Mesothelial cell of epicardium (in vitro differentiated cells): ENCODE measurements at regions not wholly inside any gene's neighbourhood (a gene's known extent, or its start where the extent isn't known, plus 50 kb on each side); places are given as distances from the start of the nearest gene placed in this dataset.

Experiments
- DNase-seq, 2 experiments: peaks; one replicate each; pipeline ENCODE4 v3.0.0; 2021; ENCODE audit warnings: low spot score in 2 of 2; ENCODE audit not compliant: unreplicated experiment in 2 of 2
- H3K27ac Mint-ChIP-seq: 2 replicates; pipeline ENCODE4 v1.8.0; 2021; ENCODE audit warnings: mixed read lengths
- H3K27me3 Mint-ChIP-seq: 2 replicates; pipeline ENCODE4 v1.8.0; 2021; ENCODE audit warnings: low read depth, mixed read lengths
- H3K36me3 Mint-ChIP-seq: 2 replicates; pipeline ENCODE4 v1.8.0; 2021; ENCODE audit warnings: mixed read lengths
- H3K4me1 Mint-ChIP-seq: 2 replicates; pipeline ENCODE4 v1.8.0; 2021; ENCODE audit warnings: mixed read lengths
- H3K4me3 Mint-ChIP-seq: 2 replicates; pipeline ENCODE4 v1.8.0; 2021; ENCODE audit warnings: mild to moderate bottlenecking, moderate library complexity, mixed read lengths
- H3K9me3 Mint-ChIP-seq: 2 replicates; pipeline ENCODE4 v1.8.0; 2021; ENCODE audit warnings: mixed read lengths
- TF ChIP-seq, protein P1 (sequence below): fragments of 200-600 bp; sonication (generic); IDR thresholded peaks from one replicate; pipeline ENCODE4 v1.5.0; 2021; ENCODE audit warnings: antibody characterized with exemption; ENCODE audit not compliant: unreplicated experiment

DNA sequence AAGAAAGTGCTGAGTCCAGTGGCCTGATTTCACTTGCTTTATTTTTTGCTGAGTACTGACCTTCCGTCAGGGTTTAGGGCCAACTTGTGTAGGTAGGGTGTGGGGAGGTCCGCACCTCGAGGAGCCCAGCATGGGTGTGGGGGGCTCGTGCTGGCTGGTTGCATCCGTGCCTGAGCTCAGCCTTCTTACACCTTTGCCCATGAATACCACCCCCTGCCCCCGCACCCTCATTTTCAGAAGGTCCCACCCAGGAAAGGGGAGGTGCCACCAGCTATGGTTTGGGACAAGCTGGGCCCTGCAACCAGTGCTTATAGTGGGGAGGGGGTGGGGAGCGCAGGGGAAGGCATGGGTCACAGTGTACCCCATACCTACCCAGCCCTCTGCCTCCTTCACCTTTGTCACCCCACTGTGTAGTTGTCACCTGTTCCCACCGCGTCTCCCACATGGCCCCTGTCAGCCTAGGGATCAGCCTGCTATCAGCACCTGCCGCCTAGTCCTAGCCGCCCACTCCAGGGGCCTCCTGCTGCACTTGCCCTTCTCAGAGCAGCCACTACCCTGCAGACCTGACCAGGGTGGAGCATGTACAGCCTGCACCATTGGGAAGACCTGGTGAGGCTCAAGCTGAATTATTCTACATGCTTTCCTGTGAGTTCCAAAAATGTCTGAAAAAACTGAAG, 146.2 kb upstream of the RET start:
- TF ChIP-seq, protein P1, sequence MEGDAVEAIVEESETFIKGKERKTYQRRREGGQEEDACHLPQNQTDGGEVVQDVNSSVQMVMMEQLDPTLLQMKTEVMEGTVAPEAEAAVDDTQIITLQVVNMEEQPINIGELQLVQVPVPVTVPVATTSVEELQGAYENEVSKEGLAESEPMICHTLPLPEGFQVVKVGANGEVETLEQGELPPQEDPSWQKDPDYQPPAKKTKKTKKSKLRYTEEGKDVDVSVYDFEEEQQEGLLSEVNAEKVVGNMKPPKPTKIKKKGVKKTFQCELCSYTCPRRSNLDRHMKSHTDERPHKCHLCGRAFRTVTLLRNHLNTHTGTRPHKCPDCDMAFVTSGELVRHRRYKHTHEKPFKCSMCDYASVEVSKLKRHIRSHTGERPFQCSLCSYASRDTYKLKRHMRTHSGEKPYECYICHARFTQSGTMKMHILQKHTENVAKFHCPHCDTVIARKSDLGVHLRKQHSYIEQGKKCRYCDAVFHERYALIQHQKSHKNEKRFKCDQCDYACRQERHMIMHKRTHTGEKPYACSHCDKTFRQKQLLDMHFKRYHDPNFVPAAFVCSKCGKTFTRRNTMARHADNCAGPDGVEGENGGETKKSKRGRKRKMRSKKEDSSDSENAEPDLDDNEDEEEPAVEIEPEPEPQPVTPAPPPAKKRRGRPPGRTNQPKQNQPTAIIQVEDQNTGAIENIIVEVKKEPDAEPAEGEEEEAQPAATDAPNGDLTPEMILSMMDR: no peak
- H3K36me3 Mint-ChIP-seq: no peaks in the 10 kb centered on the region
- H3K9me3 Mint-ChIP-seq: no peaks in the 10 kb centered on the region
- H3K4me3 Mint-ChIP-seq: no peak overlapping the region
- no peak for DNase-seq
- peaks cover 93% of the 10 kb centered on the region for H3K27me3 Mint-ChIP-seq
- H3K27ac Mint-ChIP-seq: no peak overlapping the region
- H3K4me1 Mint-ChIP-seq: peaks cover 20% of the 10 kb centered on the region

DNA sequence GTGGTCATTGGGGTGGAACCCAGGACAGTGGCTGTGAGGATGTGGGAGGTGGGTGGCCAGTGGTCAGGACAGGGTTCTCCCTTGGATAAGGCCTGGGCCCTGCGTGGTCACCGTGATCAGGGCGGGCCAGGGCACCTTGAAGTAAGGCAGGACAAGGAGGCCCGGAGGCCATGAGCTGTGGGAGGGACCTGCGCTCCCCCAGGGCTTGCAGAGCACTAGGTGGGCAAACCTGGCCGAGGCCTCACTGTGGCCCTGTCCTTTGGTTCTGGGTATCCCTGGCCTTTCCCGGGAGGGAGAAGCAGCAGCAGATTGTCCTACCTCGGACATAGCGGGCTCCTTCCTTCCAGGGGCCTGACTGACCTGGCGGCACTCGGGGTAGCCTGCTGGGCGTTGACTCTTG, 144.8 kb upstream of the RET start:
- TF ChIP-seq, protein P1: no peak
- DNase-seq: no peak
- Mint-ChIP-seq H3K27ac (no peak overlapping the region), H3K27me3 (peaks cover 96% of the 10 kb centered on the region), H3K9me3 (no peaks in the 10 kb centered on the region), H3K4me3 (no peak overlapping the region), H3K4me1 (peaks cover 17% of the 10 kb centered on the region), H3K36me3 (no peaks in the 10 kb centered on the region)

DNA sequence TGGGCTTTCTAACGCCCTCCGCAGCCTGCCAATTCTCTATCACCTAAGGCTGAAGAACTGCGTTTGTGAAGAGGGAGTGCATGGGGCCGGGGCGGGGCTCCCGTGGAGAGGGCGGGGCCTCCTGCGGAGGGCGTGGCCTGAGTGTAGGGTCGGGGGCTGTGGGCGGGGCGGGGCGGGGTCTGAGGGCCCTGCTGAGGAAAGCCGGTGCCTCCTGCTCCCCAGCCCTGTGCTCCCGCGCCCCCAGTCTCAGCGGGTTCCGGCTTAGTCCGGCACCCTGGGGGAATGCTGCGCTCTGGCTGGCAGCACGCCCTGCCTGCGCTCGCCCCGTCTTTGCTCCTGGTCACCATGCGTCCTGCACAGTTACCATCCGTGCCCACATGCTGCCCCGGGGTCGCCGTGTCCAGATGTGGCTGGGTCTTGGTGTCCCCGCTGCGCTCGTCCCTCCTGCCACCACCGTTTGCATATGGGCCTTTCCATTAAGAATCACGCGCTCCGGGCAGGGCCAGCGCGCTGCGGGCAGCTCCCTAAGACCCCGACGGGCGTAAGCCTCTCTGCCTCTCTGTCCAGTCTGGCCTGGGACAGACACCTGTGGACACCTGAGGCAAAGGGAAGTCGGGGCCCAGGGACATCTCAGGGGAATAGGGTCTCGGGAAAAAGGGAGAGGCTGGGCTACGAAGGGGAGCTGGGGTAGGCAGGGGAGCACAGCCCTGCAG, 144.0 kb upstream of the RET start:
- TF ChIP-seq, protein P1: no peak
- Mint-ChIP-seq H3K36me3 (no peaks in the 10 kb centered on the region), H3K27ac (no peak overlapping the region), H3K4me1 (peaks cover 12% of the 10 kb centered on the region), H3K27me3 (peaks cover 95% of the 10 kb centered on the region), H3K4me3 (peak overlapping the region; percentile 58), H3K9me3 (no peaks in the 10 kb centered on the region)
- no peak for DNase-seq

DNA sequence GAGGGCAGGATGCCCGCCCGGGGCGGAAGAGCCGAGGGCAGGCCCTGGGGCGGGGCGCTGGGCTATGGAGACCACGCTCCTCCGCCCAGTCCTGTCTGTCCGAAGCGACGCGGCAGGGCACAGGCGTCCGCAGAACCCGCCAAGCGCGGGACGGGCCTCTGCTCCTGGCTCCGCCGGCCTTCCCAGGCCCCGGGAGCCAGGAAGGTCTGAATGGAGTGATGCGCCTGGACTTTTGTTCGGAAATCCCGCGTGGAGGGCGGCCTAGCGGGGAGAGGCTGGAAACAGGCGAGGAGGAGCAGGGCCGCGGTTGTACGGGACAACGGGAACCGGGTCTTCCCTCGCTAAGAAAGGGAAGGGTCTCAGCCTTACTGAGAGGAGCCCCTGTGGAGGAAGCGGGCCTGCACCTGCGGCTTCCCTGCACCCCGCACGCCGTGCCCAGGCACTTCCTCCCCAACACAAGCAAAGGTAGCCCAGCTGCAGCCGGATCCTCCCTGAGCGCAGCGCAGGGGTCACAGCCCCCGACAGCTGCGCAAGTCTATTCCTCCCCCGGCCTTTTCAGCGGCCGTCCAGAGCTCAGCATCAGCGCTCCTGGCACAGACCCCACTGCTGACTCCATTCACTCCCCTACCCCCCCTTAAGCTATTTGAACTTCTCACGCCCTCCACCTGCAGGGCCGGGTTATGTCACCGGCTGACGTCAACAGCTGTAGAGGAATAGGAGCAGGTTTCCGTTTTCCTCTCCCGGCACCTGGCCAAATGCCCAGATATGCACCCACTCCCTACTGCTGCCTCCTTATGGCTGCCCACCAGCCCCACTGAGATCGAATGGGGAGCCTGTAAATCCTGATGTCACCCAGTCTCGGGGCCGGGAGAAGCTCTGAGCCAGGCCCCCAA, 143.2 kb upstream of the RET start:
- peaks cover 94% of the 10 kb centered on the region for H3K27me3 Mint-ChIP-seq
- DNase-seq: peak in 1 of 2 experiments; percentile 67
- no peaks in the 10 kb centered on the region for H3K9me3 Mint-ChIP-seq
- TF ChIP-seq, protein P1: no peak
- H3K27ac Mint-ChIP-seq: peak overlapping the region; percentile 35
- H3K36me3 Mint-ChIP-seq: no peaks in the 10 kb centered on the region
- peak overlapping the region; percentile 58 for H3K4me3 Mint-ChIP-seq
- H3K4me1 Mint-ChIP-seq: peaks cover 12% of the 10 kb centered on the region

DNA sequence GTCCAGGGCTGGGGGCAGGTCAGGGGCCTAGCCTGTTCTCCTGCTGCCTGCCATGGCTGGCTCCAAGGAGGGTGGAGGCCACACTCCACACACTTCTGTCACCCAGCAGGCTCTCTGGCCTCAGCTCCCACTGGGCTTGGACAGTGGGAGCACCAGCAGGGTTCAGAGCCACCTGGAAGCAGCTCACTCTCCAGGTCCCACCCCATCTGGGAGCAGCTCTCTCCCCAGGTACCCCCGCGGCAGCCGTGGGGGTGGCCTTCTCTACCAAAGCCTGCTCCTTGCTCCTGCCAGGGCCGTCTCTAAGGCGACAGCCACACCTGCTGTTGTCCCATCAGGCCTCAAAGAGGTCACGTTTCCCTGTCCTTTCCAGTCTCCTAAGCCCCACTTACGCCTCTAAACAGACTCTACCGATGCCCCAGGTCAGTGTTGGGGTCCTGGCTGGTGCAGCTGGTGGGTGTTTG, 142.5 kb upstream of the RET start:
- Mint-ChIP-seq H3K36me3 (no peaks in the 10 kb centered on the region), H3K4me1 (peaks cover 12% of the 10 kb centered on the region), H3K27ac (no peak overlapping the region), H3K27me3 (peaks cover 93% of the 10 kb centered on the region), H3K9me3 (no peaks in the 10 kb centered on the region), H3K4me3 (peak overlapping the region; percentile 4)
- TF ChIP-seq, protein P1: no peak
- no peak for DNase-seq
